ENCODE measurements at regions not wholly inside any gene's neighbourhood (a gene's known extent, or its start where the extent isn't known, plus 50 kb on each side); places are given as distances from the start of the nearest gene placed in this dataset.

- H3K4me1 ChIP-seq (ENCODE audit: low read depth): no peaks in the 10 kb centered on the region
- TF ChIP-seq CTCF (IDR thresholded peaks at IDR 0.05): no peak
- ATAC-seq (no peak), DNase-seq (no peak)
- intact Hi-C loops (cut with DNase I, micrococcal nuclease): no loop called here
- no peak overlapping the region for H3K4me3 ChIP-seq
- no peaks in the 10 kb centered on the region for H3K9me3 ChIP-seq
- H3K36me3 ChIP-seq (ENCODE audit: low read depth): no peaks in the 10 kb centered on the region
Observed at GRCh38 chr1:25038699-25039098, 108.6 kb upstream of the RUNX3 start.

GRCh38 chr1:25037174-25038074 lies 107.3 kb upstream of the RUNX3 start:
- Histone ChIP-seq H3K36me3 (ENCODE audit: low read depth) (no peaks in the 10 kb centered on the region), H3K4me1 (ENCODE audit: low read depth) (peaks cover 2% of the 10 kb centered on the region), H3K4me3 (no peak overlapping the region), H3K9me3 (no peaks in the 10 kb centered on the region)
- TF ChIP-seq CTCF (IDR thresholded peaks at IDR 0.05): peak; percentile 26
- ATAC-seq: peak; percentile 65
- intact Hi-C loops (cut with DNase I, micrococcal nuclease): no loop called here
- peak; percentile 47 to 71 (median 60) for DNase-seq

GRCh38 chr1:25036117-25036546 lies 106.1 kb upstream of the RUNX3 start:
- intact Hi-C loops (cut with DNase I, micrococcal nuclease): no loop called here
- no peaks in the 10 kb centered on the region for H3K36me3 ChIP-seq (ENCODE audit: low read depth)
- no peak for DNase-seq
- ATAC-seq: no peak
- peaks cover 2% of the 10 kb centered on the region for H3K4me1 ChIP-seq (ENCODE audit: low read depth)
- no peaks in the 10 kb centered on the region for H3K9me3 ChIP-seq
- TF ChIP-seq CTCF (IDR thresholded peaks at IDR 0.05): no peak
- H3K4me3 ChIP-seq: no peak overlapping the region

- H3K4me3 ChIP-seq: no peak overlapping the region
- H3K36me3 ChIP-seq (ENCODE audit: low read depth): no peaks in the 10 kb centered on the region
- intact Hi-C loops (cut with DNase I, micrococcal nuclease): no loop called here
- no peak for TF ChIP-seq CTCF (IDR thresholded peaks at IDR 0.05)
- H3K9me3 ChIP-seq: no peaks in the 10 kb centered on the region
- H3K4me1 ChIP-seq (ENCODE audit: low read depth): peaks cover 2% of the 10 kb centered on the region
- DNase-seq (peak in 2 of 3 donors; percentile 1 to 12), ATAC-seq (no peak)
Observed at GRCh38 chr1:25035523-25036116, 105.5 kb upstream of the RUNX3 start.

- no peaks in the 10 kb centered on the region for H3K9me3 ChIP-seq
- no peak overlapping the region for H3K4me3 ChIP-seq
- intact Hi-C loops (cut with DNase I, micrococcal nuclease): no loop called here
- no peaks in the 10 kb centered on the region for H3K36me3 ChIP-seq (ENCODE audit: low read depth)
- DNase-seq (peak in 1 of 3 donors; percentile 48), ATAC-seq (no peak)
- H3K4me1 ChIP-seq (ENCODE audit: low read depth): peaks cover 4% of the 10 kb centered on the region
- TF ChIP-seq CTCF (IDR thresholded peaks at IDR 0.05): no peak
Observed at GRCh38 chr1:25034736-25035522, 104.9 kb upstream of the RUNX3 start.

Data from mucosa of descending colon (tissue), 3 donors.